ELF-1 (cell line): ENCODE measurements at regions not wholly inside any gene's neighbourhood (a gene's known extent, or its start where the extent isn't known, plus 50 kb on each side); places are given as distances from the start of the nearest gene placed in this dataset.
"Not testable (repeated sequence)": the region's sequence is repeated elsewhere in the genome, so short reads cannot be mapped to it uniquely, and the experiment has no call there.

Experiments
- DNase-seq: peaks from one replicate; pipeline ENCODE4 v3.0.0-alpha.2; 2016; ENCODE audit warnings: low read depth, low spot score

DNA sequence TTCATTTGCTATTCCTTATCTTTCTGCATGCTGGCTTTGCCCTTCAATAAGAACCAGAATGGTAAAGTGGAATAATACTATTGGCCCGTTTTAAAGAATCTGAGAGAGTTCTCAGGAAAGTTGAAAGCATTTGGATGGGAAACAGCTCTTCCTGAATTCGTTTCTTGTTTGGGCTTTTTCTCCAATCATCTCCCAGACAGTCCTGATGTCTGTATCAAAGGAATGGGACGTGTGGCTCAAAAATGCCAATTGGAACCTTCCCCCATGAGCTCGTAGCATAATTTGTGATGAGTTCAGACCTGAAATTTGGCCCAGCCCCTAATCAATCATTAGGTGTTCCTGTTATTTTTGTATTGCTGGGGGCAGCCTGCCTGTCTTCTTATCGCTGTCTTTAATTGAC, 75.8 kb upstream of the BACH2 start:
- no peak for DNase-seq

DNA sequence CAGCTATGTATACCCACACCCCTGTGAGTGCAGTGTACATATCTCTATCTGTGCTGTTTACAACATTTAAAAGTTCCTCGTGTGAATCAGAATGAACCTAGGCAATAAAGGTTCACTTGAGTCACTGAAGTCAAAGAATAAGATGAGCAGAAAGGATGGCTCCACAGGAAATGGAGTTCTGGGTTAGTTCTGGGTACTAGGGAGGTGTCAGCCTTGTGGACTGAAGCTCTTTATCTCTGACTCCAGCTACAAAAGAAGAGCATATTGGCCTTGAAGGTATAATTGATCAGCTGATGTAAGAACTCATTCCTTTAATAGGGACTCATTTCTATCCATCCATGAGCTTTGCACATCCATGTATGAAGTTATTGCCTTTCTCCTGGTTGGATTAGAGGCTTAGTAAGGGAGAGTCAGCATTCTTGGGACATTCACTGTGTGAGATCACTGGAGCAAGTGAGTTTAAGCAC, 73.9 kb upstream of the BACH2 start:
- DNase-seq = no peak

DNA sequence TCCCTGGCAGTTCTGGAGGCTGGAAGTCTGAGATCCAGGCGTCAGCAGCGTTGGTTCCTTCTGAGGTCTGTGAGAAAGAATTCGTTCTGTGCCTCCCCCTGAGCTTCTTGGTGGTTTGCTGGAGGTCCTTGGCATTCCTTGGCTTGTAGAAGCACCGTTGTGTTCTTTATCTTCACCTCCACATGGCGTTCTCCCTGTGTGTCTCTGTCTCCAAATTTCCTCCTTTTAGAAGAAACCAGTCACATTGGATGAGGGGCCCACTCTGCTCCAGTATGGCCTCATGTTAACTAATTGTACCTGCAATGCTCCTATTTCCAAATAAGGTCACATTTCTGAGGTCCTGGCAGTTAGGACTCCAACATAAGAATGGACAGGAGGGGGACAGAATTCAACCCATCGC, 73.0 kb upstream of the BACH2 start:
- DNase-seq = peak; percentile 45

DNA sequence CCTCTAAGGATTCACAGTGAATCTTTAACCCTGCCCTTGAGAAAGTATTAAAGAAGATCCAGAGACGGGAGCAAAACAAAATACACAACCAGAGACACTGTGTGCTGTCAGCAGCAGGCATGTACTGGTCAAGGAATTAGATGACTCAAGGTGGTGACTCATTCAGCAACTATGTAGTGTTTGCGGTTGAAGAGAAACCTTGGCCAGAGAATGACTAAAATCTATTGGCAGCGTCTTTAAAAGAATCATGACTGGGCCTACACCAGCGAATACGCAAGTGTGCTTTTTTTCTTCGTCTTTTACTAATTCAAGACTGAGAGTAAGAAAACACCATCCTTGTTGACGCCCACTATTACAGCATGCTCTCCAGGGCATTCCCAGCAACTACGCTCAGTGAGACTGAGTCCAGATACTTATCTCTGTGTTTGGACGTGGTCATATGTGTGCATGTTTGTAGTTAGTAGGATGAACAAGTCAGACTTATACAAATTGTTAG, 72.4 kb upstream of the BACH2 start:
- peak; percentile 86 for DNase-seq

DNA sequence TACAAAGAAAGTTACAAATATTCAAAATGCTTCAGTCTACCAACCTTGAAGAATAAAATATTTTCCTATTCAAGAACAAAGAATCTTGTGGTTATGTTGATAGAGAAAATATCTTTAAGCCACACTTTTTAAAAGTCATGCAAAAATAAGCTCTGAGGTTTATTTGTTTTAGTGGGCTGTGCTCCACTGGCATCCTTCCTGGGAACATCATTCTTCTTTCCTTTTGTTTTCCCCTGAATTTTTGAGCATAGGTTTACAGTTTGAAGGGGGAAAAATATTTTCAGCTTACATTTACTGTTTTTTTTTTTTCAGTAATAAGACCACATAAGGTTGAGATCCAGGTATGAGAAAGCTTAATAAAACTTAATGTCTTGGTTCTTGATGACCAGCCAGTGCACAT, 72.0 kb upstream of the BACH2 start:
- no peak for DNase-seq

DNA sequence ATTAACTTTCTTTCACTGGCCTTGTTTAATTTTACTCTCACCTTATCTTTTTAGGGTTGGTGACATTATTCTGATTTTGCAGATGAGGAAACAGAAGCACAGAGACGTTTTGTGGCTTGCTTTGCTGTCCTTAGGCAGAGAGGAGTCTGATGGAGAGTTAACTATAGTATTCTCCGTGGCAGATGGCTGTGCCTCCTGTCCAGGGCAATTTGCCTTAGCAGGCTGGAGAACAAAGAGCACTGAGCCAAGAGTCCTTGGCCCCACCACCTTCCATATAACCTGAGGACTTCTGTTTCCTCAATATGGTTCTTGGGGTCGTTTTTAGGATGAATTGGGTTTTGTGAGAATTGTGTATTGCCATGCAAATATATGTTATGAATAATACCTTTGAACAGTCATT, 71.4 kb upstream of the BACH2 start:
- DNase-seq = no peak

DNA sequence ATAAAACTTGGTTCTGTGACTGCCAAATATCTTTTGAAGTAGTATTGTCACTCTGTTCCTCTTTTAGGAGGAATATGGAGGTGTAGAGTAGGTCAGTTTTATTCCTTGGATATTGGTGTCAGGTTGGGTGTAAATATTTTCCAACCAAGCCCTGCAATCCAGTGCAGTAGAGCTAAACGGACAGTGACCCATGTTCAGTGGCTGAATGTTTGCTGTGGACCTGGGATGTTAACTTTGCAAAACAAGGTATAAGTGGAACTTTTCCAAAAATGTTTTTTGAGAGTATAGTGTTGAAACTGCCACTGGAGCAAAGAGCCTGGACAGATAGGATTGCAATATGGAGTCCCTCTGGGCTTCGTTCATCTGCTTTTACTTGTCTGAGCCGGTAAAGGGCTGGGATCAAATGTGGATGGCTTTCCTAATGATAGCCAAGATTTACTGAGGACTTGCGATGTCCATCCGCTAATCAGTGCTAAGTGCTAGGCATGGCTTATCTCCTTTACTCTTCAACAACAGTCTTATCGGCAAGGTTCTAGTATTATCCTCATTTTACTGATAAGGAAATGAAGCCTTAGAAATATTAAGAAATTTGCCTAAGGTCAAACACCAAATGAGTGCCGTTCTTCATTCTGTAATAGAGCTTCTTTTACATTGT, 69.0 kb upstream of the BACH2 start:
- DNase-seq = no peak

DNA sequence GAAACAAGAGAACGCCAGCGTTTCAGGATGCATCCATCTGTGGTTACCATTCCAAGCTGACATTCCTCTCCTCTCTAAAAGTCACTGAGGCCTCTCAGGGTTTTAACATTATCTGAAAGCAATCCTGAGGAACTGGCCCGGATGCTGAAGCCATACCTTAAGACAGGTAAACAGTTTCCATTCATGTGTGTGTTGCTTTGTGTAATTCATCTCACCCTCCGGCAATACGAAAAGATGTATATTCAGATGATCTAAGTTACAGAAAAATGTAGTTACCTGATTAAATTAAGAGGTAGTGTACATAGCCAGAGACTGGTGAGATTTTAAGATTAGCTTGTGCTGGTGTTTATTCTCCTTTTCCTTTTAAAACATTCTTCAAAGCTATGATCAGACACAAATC, 68.4 kb upstream of the BACH2 start:
- no peak for DNase-seq

DNA sequence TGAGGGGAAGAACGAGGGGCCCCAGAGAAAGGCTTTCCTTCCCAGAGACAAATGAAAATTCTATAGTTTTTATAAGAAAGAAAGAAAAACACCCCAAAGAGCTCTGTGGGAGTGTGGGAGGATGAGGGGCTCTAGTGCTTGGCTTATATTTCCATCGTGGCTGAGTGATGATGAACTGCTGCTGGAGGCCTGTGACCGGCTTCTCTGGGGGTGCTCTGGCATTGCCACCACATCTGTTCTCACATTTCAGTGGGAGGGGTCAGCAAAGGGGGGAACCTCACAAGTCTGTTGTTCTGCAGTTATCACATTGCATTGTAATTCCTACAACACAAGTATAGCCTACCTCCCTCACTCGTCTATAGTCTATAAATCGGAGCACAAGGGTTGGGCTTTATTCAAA, 67.6 kb upstream of the BACH2 start:
- no peak for DNase-seq

DNA sequence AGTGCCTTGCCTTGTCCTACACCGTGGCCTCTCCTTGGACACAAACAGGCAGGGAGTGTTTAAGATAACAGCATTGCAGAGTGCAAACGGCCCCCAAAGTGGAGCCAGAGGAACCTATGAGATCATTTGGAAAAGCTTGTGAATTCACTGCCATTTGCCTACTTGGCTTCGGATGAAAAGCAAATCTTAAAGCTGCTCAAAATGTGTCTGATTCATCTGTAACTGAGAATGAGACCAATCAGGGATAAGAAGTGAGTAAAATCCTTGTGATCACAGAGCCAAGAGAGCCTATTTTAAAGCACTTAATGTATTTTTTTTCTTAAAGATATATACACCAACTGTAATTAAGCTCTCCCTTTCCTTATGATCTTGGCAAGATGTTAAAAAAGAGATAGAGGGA, 65.7 kb upstream of the BACH2 start:
- no peak for DNase-seq

DNA sequence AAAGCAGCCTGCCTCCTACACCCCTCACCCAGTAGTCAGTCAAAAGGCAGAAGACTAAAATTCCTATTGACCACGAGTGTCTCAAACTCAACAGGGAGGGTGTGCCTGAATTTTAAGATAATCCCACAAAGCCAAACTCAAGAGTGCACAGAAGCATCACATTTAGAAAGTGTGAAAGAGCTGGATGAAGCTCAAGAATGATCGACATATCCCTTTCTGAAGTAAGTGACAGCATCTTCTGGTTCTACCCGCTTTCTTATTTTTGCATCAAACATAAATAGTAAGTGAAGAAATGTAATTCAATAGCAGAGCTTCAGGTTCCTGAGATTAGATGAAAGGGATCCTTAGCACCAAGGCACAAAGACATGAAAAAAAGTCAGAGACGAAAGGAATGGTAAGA, 64.5 kb upstream of the BACH2 start:
- no peak for DNase-seq

DNA sequence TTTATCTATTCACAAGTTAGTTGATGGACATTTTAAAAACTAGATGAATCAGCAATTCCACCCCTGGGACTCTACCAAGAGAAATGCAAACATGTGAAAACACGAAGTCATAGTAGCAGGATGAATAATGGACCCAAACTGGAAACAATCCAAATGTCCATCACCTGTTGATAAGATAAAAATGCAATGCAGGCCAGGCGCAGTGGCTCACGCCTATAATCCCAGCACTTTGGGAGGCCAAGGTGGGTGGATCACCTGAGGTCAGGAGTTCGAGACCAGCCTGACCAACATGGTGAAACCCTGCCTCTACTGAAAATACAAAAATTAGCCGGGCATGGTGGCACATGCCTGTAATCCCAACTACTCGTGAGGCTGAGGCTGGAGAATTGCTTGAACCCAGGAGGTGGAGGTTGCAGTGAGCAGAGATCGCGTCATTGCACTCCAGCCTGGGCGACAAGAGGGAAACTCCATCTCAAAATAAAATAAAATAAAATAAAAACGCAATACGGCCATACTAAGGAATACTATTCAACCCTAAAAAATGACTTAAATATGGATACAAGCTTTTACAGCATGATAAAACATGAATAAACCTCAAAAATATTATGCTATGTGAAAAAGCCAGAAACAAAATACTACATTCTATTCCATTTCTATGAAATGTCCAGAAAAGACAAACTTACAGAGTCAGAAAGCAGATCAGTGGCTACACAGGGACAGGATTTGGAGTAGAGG, 61.6 kb upstream of the BACH2 start:
- DNase-seq = not testable (repeated sequence)

DNA sequence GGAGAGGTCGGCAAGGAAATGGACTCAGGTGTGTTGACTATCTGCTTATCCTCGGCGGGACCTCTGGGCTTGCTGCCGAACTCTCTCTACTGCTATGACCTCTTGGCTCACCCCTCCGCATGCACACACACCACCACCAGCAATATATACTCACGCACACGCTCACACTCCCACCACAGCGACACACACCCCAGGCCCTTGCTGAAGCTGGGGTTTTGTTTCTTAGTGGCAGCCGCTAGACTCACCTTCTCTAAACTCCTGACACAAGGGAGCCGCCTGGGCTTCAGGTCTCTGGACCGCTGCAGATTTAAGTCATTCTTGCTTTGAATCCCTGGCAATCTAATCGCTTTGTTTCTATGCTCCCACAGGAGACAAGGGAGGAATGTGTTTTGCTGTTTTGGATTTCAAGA, 59.4 kb upstream of the BACH2 start:
- peak; percentile 30 for DNase-seq

DNA sequence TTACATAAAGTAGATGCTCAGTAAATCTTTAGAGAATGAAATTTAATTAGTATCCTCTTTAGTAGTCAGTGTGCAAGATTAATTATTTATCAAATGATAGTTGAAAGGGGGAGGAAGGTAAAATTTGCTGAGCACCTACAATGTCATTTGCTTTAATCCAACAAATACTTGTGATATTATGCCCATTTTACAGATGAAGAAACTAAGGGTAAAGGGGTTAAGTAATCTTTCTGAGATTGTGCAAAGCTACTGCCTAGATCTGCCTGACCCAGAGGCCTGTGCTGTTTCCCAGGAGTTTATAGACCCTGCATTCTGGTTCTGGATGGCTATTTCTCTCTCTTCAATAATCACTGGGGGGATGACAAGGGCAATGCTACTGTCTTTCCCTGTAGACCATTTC, 58.3 kb upstream of the BACH2 start:
- DNase-seq = no peak

DNA sequence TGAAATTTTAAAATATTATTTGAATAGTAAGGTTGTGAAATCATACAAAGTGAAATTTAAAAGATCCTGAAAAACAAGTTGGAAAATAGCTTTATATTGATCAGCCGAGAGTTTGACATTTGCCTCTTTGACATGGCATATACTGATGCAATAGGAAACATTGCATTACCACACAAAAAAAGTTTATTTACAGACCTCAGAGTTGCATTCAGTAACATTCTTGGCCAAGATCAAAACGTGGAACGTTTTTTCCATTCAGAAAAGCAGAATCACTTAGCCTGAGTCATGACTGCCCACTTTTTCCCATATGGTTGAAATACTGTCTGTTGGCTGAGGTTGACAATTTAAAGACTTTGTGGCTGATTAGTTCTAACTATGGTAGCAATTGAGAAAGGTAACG, 55.1 kb upstream of the BACH2 start:
- DNase-seq = no peak

DNA sequence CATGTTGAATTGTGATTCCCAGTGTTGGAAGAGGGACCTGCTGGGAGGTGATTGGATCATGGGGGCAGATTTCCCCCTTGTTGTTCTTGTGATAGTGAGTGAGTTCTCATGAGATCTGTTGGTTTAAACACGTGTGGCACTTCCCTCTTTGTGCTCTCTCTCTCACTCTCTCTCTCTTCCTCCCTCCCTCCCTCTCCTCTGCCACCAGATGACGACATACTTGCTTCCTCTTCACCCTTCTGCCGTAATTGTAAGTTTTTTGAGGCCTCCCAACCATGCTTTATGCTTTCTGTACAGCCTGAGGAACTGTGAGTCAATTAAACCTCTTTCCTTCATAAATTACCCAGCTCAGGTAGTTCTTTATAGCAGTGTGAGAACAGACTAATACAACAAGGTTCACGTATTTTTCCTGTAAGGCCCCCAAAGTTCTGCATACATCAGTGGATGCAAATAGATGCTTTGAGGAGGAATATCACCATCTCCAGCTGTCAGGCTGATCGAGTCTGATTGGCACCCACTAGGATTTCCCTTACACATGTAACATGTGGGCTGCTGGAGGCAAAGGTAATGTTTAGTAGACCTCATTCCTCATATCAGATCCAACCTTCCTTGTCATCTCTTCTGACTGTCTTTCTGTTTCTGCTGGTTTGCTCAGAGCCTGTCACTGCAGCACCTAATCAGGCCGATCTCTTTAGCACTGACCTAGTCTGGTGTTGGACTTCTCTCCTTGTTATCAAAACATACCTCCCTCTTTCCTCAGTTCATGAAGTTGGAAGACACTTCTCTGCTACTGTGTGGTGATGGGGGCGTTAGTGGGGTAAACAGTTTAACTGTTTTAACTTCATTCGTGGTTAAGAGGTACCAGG, 54.3 kb upstream of the BACH2 start:
- no peak for DNase-seq

DNA sequence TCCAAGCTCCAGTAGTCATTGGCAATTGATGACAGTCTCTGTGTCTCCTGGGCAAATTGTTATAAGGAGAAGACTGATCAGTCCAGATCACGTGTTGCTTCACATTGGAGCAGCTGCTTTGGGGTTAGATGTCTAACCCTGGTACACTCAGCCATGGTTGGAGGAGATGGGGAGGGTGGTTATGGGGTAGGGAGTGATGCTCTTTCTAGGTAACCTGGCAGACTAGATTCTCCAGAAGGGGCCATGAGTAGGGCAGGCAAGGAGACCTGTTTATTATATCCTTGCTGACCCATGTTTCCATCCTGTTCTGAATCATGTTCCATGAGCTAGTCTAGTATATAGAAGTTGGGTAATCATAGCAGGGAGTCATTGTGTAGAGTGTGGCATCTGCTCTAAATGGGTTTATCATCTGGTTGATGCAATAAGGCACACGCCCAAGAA, 50.8 kb upstream of the BACH2 start:
- no peak for DNase-seq

DNA sequence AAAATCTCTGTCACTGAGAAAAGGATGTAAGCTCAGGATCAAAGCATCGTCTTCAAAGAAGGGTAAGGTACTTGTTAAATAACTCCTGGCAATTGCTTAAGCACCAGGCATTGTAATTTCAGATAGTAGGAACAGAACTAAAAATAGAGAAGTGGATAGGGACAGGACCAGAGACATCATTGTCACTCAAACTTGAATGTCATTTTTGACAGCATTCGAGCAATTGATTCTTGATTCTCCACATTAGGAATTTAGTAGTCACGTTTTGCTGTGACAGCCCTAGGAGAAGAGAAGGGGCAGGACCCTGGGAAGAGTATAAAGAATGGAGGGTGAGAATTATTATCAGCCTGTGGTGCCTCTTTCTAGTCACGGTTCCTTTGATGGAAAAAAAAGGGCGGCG, 50.1 kb upstream of the BACH2 start:
- DNase-seq = no peak
